NCI-H526 treated with DMSO at 0.1 percent for 48 hours (cell line): ENCODE measurements at regions not wholly inside any gene's neighbourhood (a gene's known extent, or its start where the extent isn't known, plus 50 kb on each side); places are given as distances from the start of the nearest gene placed in this dataset.

ENCODE experiments used
- DNase-seq: peaks from one replicate; lab custom pipeline; 2025; lab: John Stamatoyannopoulos, UW

- DNase-seq, result peak; percentile 25
Observed at GRCh38 chr1:58862728-58863385, 79.0 kb upstream of the JUN start.

- no peak for DNase-seq
Observed at GRCh38 chr1:58864654-58865053, 80.8 kb upstream of the JUN start.

- DNase-seq, result no peak
Observed at GRCh38 chr1:58866578-58866977, 82.7 kb upstream of the JUN start.

- DNase-seq, result no peak
Observed at GRCh38 chr1:58869638-58870297, 85.9 kb upstream of the JUN start.

- peak; percentile 89 for DNase-seq
Observed at GRCh38 chr1:58870298-58870676, 86.4 kb upstream of the JUN start.

- DNase-seq, result peak; percentile 49
Observed at GRCh38 chr1:58874342-58874741, 90.5 kb upstream of the JUN start.

- DNase-seq, result peak; percentile 70
Observed at GRCh38 chr1:58874757-58875755, 91.2 kb upstream of the JUN start.

GRCh38 chr1:58879464-58879863, 95.6 kb upstream of the JUN start:
- no peak for DNase-seq

GRCh38 chr1:58880592-58880991, 96.7 kb upstream of the JUN start:
- no peak for DNase-seq

GRCh38 chr1:58881471-58881994, 97.7 kb upstream of the JUN start:
- DNase-seq, result no peak

- no peak for DNase-seq
Observed at GRCh38 chr1:58882322-58882948, 98.6 kb upstream of the JUN start.

- no peak for DNase-seq
Observed at GRCh38 chr1:58883037-58883887, 99.4 kb upstream of the JUN start.

GRCh38 chr1:58883888-58884482, 100.1 kb upstream of the JUN start:
- no peak for DNase-seq

- DNase-seq, result peak; percentile 85
Observed at GRCh38 chr1:58884706-58885661, 101.1 kb upstream of the JUN start.

GRCh38 chr1:58885998-58886397, 102.2 kb upstream of the JUN start:
- no peak for DNase-seq

GRCh38 chr1:58886611-58887010, 102.8 kb upstream of the JUN start:
- no peak for DNase-seq

GRCh38 chr1:58887059-58887458, 103.2 kb upstream of the JUN start:
- DNase-seq, result no peak

GRCh38 chr1:58888833-58889232, 105.0 kb upstream of the JUN start:
- no peak for DNase-seq

- no peak for DNase-seq
Observed at GRCh38 chr1:58890113-58890512, 106.3 kb upstream of the JUN start.
